ENCODE measurements at regions not wholly inside any gene's neighbourhood (a gene's known extent, or its start where the extent isn't known, plus 50 kb on each side); places are given as distances from the start of the nearest gene placed in this dataset.

DNA sequence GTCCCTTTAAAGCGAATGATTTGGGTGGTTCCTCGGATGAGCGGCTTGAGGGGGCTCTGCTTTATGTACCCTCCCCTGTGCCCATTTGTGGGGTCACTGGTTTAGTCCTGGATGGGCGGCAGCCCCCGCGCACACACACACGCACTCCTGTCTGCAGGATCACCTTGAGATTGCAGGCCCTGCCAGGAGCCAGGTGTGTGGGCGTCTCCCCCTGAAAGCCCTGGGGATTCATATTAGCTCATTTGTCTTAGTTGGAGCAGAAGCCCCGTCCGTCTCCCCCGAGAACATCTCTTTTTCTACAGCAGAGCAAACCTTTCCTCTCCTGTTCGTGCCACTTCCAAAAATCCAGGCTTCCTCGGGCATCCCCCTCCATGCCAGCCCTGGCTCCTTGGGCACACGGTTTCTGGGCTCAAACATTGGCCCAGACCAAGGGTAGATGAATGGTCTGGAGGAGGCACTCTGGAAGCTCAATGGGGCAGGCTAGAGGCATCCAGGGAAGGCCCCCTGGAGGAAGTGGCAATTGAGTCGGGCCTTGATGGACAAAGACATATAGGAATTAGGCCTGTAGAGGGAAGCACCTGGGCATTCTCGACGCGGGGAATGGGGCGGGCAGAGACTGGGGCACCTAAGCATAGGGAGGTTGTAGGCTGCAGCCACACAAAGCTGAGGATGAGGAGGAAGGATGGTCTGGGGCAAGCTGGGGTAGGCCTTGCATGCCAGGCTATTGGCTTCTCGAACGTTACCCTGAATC is 218.5 kb upstream of the GSE1 start:
- no peaks in the 10 kb centered on the region for H3K79me2 ChIP-seq (ENCODE audit: low read length)
- H3K27me3 ChIP-seq (ENCODE audit: low read depth, low read length): peaks cover 32% of the 10 kb centered on the region
- no peaks in the 10 kb centered on the region for H3K9me3 ChIP-seq (ENCODE audit: insufficient read depth, low read length)
- 0 out of 2 replicates have a peak overlapping the region, but pooled peaks have one; percentile 37 for H3K4me2 ChIP-seq (ENCODE audit: low read length)
- no peak overlapping the region for H3K4me3 ChIP-seq (ENCODE audit: low read length)
- no peak overlapping the region for H3K27ac ChIP-seq (ENCODE audit: low read length)
- no peaks in the 10 kb centered on the region for H4K20me1 ChIP-seq (ENCODE audit: insufficient read depth, low read length)
- no peak for TF ChIP-seq EZH2phosphoT487 (IDR thresholded peaks at IDR 0.05; ENCODE audit: low read depth)
- TF ChIP-seq, protein P1, sequence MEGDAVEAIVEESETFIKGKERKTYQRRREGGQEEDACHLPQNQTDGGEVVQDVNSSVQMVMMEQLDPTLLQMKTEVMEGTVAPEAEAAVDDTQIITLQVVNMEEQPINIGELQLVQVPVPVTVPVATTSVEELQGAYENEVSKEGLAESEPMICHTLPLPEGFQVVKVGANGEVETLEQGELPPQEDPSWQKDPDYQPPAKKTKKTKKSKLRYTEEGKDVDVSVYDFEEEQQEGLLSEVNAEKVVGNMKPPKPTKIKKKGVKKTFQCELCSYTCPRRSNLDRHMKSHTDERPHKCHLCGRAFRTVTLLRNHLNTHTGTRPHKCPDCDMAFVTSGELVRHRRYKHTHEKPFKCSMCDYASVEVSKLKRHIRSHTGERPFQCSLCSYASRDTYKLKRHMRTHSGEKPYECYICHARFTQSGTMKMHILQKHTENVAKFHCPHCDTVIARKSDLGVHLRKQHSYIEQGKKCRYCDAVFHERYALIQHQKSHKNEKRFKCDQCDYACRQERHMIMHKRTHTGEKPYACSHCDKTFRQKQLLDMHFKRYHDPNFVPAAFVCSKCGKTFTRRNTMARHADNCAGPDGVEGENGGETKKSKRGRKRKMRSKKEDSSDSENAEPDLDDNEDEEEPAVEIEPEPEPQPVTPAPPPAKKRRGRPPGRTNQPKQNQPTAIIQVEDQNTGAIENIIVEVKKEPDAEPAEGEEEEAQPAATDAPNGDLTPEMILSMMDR (IDR thresholded peaks at IDR 0.05; ENCODE audit: low read depth, low read length): no peak
- H3K36me3 ChIP-seq (replicated peaks; ENCODE audit: low read depth, low read length): no peaks in the 10 kb centered on the region
- H3K9ac ChIP-seq (ENCODE audit: low read length): no peak overlapping the region
- H2AFZ ChIP-seq (ENCODE audit: low read depth, low read length): no peak overlapping the region
- H3K4me1 ChIP-seq (ENCODE audit: low read length): peaks cover 35% of the 10 kb centered on the region

DNA sequence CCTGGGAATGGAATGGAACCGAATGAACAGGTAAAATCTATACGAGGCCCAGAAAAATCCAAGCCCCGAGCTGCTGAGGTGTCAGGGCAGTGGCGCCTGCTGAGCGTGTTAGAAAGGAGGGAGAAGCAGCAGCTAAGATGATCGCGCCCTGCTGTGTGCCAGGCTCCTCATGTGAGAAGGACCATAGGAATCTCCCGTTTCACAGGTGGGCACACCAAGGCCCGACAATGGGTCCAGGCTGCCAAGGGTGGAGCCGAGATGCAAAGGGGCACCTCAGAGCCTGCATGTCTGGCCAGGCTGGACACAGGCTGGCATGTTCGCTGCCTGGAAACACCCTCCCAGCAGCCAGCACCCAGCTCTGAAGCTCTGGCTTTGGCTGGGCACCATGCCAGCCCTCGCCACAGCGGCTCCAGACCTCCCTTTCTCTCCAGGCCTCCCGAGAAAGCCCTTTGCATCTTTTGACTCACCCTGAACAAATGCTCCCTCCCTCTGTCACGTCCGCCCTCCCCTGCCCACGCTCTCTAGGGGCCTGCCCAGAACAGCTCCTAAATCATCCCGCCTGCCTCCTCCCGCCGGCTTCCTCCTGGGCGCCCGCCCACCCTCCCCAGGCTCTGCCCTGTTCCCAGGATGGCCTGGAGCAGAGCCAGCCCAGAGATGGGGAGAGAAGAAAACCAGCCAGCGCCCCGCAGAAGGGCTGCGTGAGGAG is 217.8 kb upstream of the GSE1 start:
- Histone ChIP-seq H3K79me2 (ENCODE audit: low read length) (no peaks in the 10 kb centered on the region), H3K36me3 (replicated peaks; ENCODE audit: low read depth, low read length) (no peaks in the 10 kb centered on the region), H3K27ac (ENCODE audit: low read length) (no peak overlapping the region), H3K27me3 (ENCODE audit: low read depth, low read length) (peaks cover 32% of the 10 kb centered on the region), H3K9me3 (ENCODE audit: insufficient read depth, low read length) (no peaks in the 10 kb centered on the region), H4K20me1 (ENCODE audit: insufficient read depth, low read length) (no peaks in the 10 kb centered on the region), H3K4me3 (ENCODE audit: low read length) (no peak overlapping the region), H2AFZ (ENCODE audit: low read depth, low read length) (no peak overlapping the region), H3K4me2 (ENCODE audit: low read length) (0 out of 2 replicates have a peak overlapping the region, but pooled peaks have one; percentile 14), H3K4me1 (ENCODE audit: low read length) (peaks cover 35% of the 10 kb centered on the region), H3K9ac (ENCODE audit: low read length) (no peak overlapping the region)
- no peak for TF ChIP-seq EZH2phosphoT487 (IDR thresholded peaks at IDR 0.05; ENCODE audit: low read depth)
- TF ChIP-seq, protein P1 (IDR thresholded peaks at IDR 0.05; ENCODE audit: low read depth, low read length): no peak

DNA sequence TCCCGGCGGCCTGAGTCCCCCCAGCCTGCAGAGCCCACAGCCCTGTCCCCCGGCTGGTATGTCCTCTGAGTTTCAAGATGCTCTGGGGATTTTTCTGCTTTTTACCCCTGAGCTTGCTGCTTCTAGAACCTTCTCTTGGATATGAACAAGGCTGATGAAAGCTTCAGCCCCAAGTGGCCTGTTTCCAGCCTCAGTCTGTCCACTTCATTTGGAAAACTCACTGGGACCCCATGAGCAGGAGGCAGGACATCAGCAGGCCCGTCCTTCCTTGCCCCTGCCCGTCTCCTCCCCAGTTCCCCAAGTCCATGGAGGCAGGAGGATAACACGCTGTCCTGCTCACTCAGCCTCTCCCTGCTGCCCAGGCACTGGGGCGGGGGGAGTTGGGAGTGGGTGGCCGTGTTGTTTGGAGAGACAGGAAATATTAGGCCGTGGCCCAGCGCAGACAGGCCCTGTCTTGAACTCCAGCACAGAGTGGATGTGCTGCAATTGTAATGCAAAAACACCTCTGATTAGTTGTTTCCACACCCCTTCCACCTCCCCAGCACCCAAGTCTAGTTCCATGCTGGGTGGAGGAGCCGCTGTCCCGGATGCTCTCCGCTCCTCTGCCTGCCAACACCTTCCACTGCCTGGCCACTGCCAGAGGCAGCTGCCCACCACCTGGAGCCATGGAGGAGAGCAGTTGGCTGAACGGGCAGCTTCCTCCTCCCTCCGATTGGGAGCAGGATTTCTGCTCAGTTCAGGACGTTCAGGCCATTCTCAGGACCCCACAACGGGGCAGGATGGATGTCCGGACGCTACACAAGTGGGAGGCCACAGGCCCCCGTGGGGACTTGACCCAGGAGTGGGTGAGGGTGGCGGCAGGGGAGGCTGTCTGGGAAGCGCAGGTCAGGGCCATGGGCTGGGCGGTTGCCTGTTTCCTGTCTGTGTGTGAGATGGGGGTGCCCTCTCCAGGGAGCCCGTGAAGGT is 216.9 kb upstream of the GSE1 start:
- H3K9ac ChIP-seq (ENCODE audit: low read length): no peak overlapping the region

More for the DNA sequence above, 216.9 kb upstream of the GSE1 start:
- H3K4me3 ChIP-seq (ENCODE audit: low read length): no peak overlapping the region
- H3K79me2 ChIP-seq (ENCODE audit: low read length): no peaks in the 10 kb centered on the region
- no peaks in the 10 kb centered on the region for H4K20me1 ChIP-seq (ENCODE audit: insufficient read depth, low read length)
- no peaks in the 10 kb centered on the region for H3K36me3 ChIP-seq (replicated peaks; ENCODE audit: low read depth, low read length)
- peaks cover 35% of the 10 kb centered on the region for H3K4me1 ChIP-seq (ENCODE audit: low read length)
- H3K27ac ChIP-seq (ENCODE audit: low read length): no peak overlapping the region
- H3K27me3 ChIP-seq (ENCODE audit: low read depth, low read length): peaks cover 32% of the 10 kb centered on the region
- H3K9me3 ChIP-seq (ENCODE audit: insufficient read depth, low read length): no peaks in the 10 kb centered on the region
- TF ChIP-seq, protein P1 (IDR thresholded peaks at IDR 0.05; ENCODE audit: low read depth, low read length): no peak
- no peak for TF ChIP-seq EZH2phosphoT487 (IDR thresholded peaks at IDR 0.05; ENCODE audit: low read depth)
- H3K4me2 ChIP-seq (ENCODE audit: low read length): peak overlapping the region; percentile 45; the same call in 1 of the 2 replicates
- no peak overlapping the region for H2AFZ ChIP-seq (ENCODE audit: low read depth, low read length)
